Urinary bladder (tissue), 3 donors: ENCODE measurements at regions not wholly inside any gene's neighbourhood (a gene's known extent, or its start where the extent isn't known, plus 50 kb on each side); places are given as distances from the start of the nearest gene placed in this dataset.
"Not testable (repeated sequence)": the region's sequence is repeated elsewhere in the genome, so short reads cannot be mapped to it uniquely, and the experiment has no call there.

Source experiments
- DNase-seq: peaks from one replicate; pipeline ENCODE4 v3.0.0-alpha.2; 2015; ENCODE audit errors: extremely low spot score
- H3K27ac ChIP-seq: one replicate; pipeline ENCODE4 v1.5.1; 2013; ENCODE audit warnings: low read depth, mild to moderate bottlenecking, moderate library complexity
- H3K36me3 ChIP-seq: one replicate; pipeline ENCODE4 v1.6.1; 2013; ENCODE audit warnings: mild to moderate bottlenecking, moderate library complexity; ENCODE audit not compliant: insufficient read depth
- H3K4me1 ChIP-seq: one replicate; pipeline ENCODE4 v1.6.1; 2013; ENCODE audit warnings: mild to moderate bottlenecking, moderate library complexity; ENCODE audit not compliant: insufficient read depth
- H3K4me3 ChIP-seq: one replicate; pipeline ENCODE4 v1.5.1; 2013; ENCODE audit warnings: low read depth, low read length
- WGBS: extraction: QIAGEN DNeasy Blood & Tissue Kit; methylation state at CpG from one replicate; pipeline ENCODE4 v1.1.7; 2013; 5-methylcytosine and 5-hydroxymethylcytosine counted together
- donor health status: healthy with polysubstance abuse.
- donor health status: healthy.

DNA sequence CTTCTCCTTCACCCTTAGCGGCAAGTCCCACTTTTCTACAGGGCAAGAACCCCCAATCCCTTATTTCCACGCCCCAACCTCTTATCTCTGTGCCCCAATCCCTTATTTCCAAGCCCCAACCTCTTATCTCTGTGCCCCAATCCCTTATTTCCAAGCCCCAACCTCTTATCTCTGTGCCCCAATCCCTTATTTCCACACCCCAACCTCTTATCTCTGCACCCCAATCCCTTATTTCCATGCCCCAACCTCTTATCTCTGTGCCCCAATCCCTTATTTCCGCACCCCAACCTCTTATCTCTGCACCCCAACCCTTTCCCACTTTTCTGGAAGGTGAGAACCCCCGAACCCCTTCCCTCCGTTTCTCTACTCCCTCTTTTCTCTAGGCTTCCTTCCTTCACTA is 116.1 kb upstream of the GJE1 start:
- DNase-seq, H3K4me3 ChIP-seq, H3K27ac ChIP-seq, H3K4me1 ChIP-seq, H3K36me3 ChIP-seq: not testable (repeated sequence)
- 86% methylated on average over 4 of the region's 5 CpGs for WGBS

- H3K4me3 ChIP-seq, H3K4me1 ChIP-seq, DNase-seq, H3K36me3 ChIP-seq, H3K27ac ChIP-seq: not testable (repeated sequence)
- 56% methylated on average over 2 of the region's 2 CpGs for WGBS
These were observed 117.3 kb upstream of the GJE1 start for GRCh38 chr6:142015463-142015862.

GRCh38 chr6:142015011-142015410 is 117.7 kb upstream of the GJE1 start:
- 12% methylated on average over 5 of the region's 5 CpGs for WGBS
- Histone ChIP-seq H3K27ac (no peak overlapping the region), H3K36me3 (no peaks in the 10 kb centered on the region), H3K4me3 (no peak overlapping the region), H3K4me1 (no peaks in the 10 kb centered on the region)
- DNase-seq: no peak

DNA sequence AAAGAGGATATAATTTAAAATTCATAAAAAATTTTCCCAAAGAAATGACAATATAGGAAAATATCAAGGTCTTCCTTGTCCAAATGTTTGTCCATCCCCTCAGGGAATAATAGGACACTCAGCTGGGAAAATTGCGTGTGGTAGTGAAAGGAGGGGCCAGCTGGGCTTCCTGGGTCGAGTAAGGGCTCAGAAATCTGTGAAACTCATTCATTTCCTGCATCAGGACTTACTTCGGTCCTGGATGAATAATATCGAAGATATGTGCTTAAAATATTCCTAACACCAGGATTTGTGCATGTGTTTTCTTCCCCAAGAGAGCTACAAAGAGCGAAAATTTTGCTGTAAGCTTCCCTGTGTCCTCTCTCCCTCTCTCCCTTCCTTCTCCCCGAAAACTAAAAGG is 118.2 kb upstream of the GJE1 start:
- no peaks in the 10 kb centered on the region for H3K36me3 ChIP-seq
- no peaks in the 10 kb centered on the region for H3K4me1 ChIP-seq
- no peak overlapping the region for H3K27ac ChIP-seq
- no peak for DNase-seq
- WGBS: 11% methylated on average over 6 of the region's 6 CpGs
- H3K4me3 ChIP-seq: no peak overlapping the region

DNA sequence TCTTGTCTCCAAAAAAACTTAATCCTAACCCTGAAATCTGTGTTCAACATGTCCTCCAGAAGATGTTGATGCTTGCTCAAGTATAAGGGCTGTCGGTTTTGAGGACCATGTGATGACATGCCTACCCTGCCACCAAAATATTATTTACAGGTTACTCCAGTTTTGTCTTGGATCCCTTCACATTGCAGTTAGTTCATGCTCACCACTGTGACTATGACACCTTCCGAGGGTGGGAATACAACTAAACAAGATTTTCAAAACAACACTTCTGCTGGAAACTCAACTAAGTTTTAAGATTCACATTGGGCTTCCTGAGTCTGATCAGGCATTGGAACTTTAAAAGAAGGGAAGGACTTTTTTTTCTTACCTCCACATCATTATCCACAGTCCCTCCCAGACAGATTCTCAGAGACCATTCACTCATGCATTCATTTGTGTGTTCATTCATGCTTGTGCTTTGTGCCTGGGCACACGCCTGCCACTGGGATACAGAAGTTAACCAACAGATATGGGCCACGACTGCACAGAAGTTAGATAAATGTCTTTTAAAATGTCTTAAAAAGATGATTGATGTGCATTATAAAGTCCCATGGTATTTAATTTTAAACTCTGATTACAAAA is 118.7 kb upstream of the GJE1 start:
- 63% methylated on average over 4 of the region's 4 CpGs for WGBS
- DNase-seq: no peak
- Histone ChIP-seq H3K27ac (no peak overlapping the region), H3K4me1 (no peaks in the 10 kb centered on the region), H3K36me3 (no peaks in the 10 kb centered on the region), H3K4me3 (no peak overlapping the region)

DNA sequence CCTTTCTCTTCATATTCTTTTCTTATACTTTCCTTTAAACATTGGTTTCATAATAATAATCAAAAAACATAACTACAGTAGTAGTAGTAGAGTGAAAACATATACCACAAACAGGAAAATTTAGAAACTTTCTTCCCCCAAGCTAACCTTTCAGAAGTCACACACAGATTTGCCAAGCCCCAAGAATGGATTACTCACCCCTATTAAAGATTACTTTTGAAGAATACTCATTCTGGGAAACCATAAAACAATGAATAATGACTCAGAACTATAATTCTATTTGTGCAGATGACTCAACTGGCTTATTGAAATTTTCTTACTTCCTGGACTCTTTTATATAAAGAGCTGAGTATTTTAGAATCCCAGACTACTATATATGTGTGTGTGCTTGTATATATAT is 119.4 kb upstream of the GJE1 start:
- no peak for DNase-seq
- Histone ChIP-seq H3K4me3 (no peak overlapping the region), H3K4me1 (no peaks in the 10 kb centered on the region), H3K36me3 (no peaks in the 10 kb centered on the region), H3K27ac (no peak overlapping the region)

DNA sequence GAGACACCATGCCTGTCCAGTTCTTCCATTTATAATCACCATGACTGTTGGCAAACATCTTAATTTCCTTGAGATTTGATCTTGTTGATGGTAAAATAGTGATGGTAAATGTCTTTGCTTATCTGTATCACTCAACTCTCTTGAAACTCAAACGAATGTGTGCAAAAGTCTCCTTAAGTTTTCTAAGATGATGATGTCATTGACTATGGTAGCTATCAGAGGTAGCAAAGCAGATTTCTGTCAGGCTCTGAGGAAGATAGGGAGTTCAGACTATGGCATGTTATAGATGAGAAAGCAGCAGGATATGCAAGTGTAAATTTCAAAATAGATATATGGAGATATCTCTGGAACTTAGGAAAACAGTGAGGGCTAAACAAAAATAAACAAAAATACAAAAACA is 121.0 kb upstream of the GJE1 start:
- Histone ChIP-seq H3K36me3 (no peaks in the 10 kb centered on the region), H3K27ac (no peak overlapping the region), H3K4me3 (no peak overlapping the region), H3K4me1 (no peaks in the 10 kb centered on the region)
- DNase-seq: no peak
- WGBS: 57% methylated on average over 1 of the region's 1 CpG

- Histone ChIP-seq H3K27ac (no peak overlapping the region), H3K4me3 (no peak overlapping the region), H3K4me1 (no peaks in the 10 kb centered on the region), H3K36me3 (no peaks in the 10 kb centered on the region)
- DNase-seq: no peak
These were observed 121.6 kb upstream of the GJE1 start for GRCh38 chr6:142011156-142011555.

GRCh38 chr6:142009647-142010046 is 123.1 kb upstream of the GJE1 start:
- Histone ChIP-seq H3K4me1 (no peaks in the 10 kb centered on the region), H3K27ac (no peak overlapping the region), H3K36me3 (no peaks in the 10 kb centered on the region), H3K4me3 (no peak overlapping the region)
- no peak for DNase-seq
- 32% methylated on average over 2 of the region's 2 CpGs for WGBS

DNA sequence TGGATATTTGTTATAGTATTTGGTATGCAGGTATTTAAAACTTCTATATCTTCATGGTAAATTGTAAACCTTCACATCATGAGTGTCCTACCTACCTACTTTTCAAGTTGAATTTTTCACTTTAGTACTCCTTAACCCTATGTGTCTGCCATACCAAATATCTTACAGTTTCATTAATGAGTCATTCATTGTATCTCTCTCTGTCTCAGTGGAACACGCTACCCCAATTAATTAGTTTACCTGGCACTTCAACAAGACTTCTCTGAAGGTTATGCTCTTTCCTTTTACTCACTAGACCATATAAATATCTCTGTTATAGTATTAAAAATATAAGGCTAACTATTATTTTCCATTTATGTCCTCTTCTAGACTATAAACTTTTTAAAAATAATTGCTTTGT is 123.9 kb upstream of the GJE1 start:
- Histone ChIP-seq H3K36me3 (no peaks in the 10 kb centered on the region), H3K4me3 (no peak overlapping the region), H3K27ac (no peak overlapping the region), H3K4me1 (no peaks in the 10 kb centered on the region)
- WGBS: 87% methylated on average over 1 of the region's 1 CpG
- DNase-seq: no peak

GRCh38 chr6:142008016-142008735 is 124.5 kb upstream of the GJE1 start:
- no peak for DNase-seq
- Histone ChIP-seq H3K27ac (no peak overlapping the region), H3K4me1 (no peaks in the 10 kb centered on the region), H3K4me3 (no peak overlapping the region), H3K36me3 (no peaks in the 10 kb centered on the region)
- WGBS: 81% methylated on average over 4 of the region's 4 CpGs

DNA sequence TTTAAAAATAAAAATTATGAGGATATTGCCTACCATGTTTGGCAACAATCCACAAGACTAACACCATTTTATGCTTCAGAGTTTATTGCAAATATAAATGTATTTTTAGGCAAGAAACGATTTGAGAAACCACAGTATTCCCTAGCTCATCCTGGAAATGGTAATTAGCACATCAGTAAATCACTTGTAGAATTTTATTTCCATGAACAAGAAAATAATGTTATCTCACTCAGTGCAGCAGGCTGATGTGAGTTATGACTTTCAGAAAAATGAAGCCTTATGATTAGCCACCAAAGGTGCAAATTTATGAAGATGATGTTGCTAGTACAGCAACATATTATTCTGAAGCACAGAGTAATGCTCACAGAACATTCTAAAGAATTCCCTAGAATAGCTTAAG is 127.7 kb upstream of the GJE1 start:
- no peak for DNase-seq
- Histone ChIP-seq H3K27ac (no peak overlapping the region), H3K36me3 (no peaks in the 10 kb centered on the region), H3K4me3 (no peak overlapping the region), H3K4me1 (no peaks in the 10 kb centered on the region)
- 33% methylated on average over 1 of the region's 1 CpG for WGBS

GRCh38 chr6:142002825-142003405 is 129.8 kb upstream of the GJE1 start:
- DNase-seq: no peak
- H3K36me3 ChIP-seq: no peaks in the 10 kb centered on the region
- H3K27ac ChIP-seq: no peak overlapping the region
- H3K4me3 ChIP-seq: no peak overlapping the region
- 75% methylated on average over 9 of the region's 9 CpGs for WGBS
- H3K4me1 ChIP-seq: no peaks in the 10 kb centered on the region

- no peak for DNase-seq
- H3K27ac ChIP-seq: no peak overlapping the region
These were observed 135.9 kb upstream of the GJE1 start for GRCh38 chr6:141996823-141997222.

More at GRCh38 chr6:141996823-141997222, 135.9 kb upstream of the GJE1 start:
- Histone ChIP-seq H3K36me3 (no peaks in the 10 kb centered on the region), H3K4me1 (no peaks in the 10 kb centered on the region), H3K4me3 (no peak overlapping the region)
